GM19372 (cell line): ENCODE measurements at regions not wholly inside any gene's neighbourhood (a gene's known extent, or its start where the extent isn't known, plus 50 kb on each side); places are given as distances from the start of the nearest gene placed in this dataset.

ENCODE experiments used
- ATAC-seq: cut with Tn5 transposase; IDR thresholded peaks from one replicate; pipeline ENCODE4 v1.9.1; 2021; ENCODE audit warnings: mild to moderate bottlenecking, low read depth, moderate library complexity; ENCODE audit not compliant: unreplicated experiment

GRCh38 chr19:30207357-30207756 is 164.8 kb upstream of the ZNF536 start:
- ATAC-seq: no peak

- ATAC-seq: no peak
Observed at GRCh38 chr19:30208436-30209060, 163.6 kb upstream of the ZNF536 start.

- no peak for ATAC-seq
Observed at GRCh38 chr19:30209617-30210600, 162.3 kb upstream of the ZNF536 start.

GRCh38 chr19:30212574-30212973 is 159.6 kb upstream of the ZNF536 start:
- no peak for ATAC-seq

- no peak for ATAC-seq
Observed at GRCh38 chr19:30214651-30215051, 157.5 kb upstream of the ZNF536 start.

GRCh38 chr19:30215248-30215647 is 156.9 kb upstream of the ZNF536 start:
- no peak for ATAC-seq

- ATAC-seq: no peak
Observed at GRCh38 chr19:30216453-30216852, 155.7 kb upstream of the ZNF536 start.

GRCh38 chr19:30217461-30217860 is 154.7 kb upstream of the ZNF536 start:
- ATAC-seq: no peak

GRCh38 chr19:30219702-30220101 is 152.5 kb upstream of the ZNF536 start:
- ATAC-seq: no peak

- ATAC-seq: no peak
Observed at GRCh38 chr19:30221176-30221575, 151.0 kb upstream of the ZNF536 start.

GRCh38 chr19:30222428-30222873 is 149.7 kb upstream of the ZNF536 start:
- ATAC-seq: no peak

- ATAC-seq: no peak
Observed at GRCh38 chr19:30222992-30223865, 149.0 kb upstream of the ZNF536 start.

- ATAC-seq: no peak
Observed at GRCh38 chr19:30223866-30224688, 148.1 kb upstream of the ZNF536 start.

- no peak for ATAC-seq
Observed at GRCh38 chr19:30224689-30225606, 147.2 kb upstream of the ZNF536 start.

GRCh38 chr19:30225676-30226463 is 146.3 kb upstream of the ZNF536 start:
- ATAC-seq: no peak

GRCh38 chr19:30226464-30227011 is 145.6 kb upstream of the ZNF536 start:
- no peak for ATAC-seq

GRCh38 chr19:30227012-30227621 is 145.1 kb upstream of the ZNF536 start:
- peak; percentile 26 for ATAC-seq
